HEK293T (cell line): ENCODE measurements at regions not wholly inside any gene's neighbourhood (a gene's known extent, or its start where the extent isn't known, plus 50 kb on each side); places are given as distances from the start of the nearest gene placed in this dataset.

Experiments
- ARNT ChIP-seq: fragments of 450-650 bp; IDR thresholded peaks from 2 replicates; pipeline ENCODE4 v1.6.1; 2017; ENCODE audit warnings: mild to moderate bottlenecking
- BHLHE40 ChIP-seq: fragments of 450-650 bp; IDR thresholded peaks from 2 replicates; pipeline ENCODE4 v1.6.1; 2016; ENCODE audit warnings: mild to moderate bottlenecking, moderate library complexity, borderline replicate concordance
- CTBP1 ChIP-seq: fragments of 450-650 bp; IDR thresholded peaks from 2 replicates; pipeline ENCODE4 v1.6.1; 2016; ENCODE audit warnings: borderline replicate concordance
- ELF4 ChIP-seq: fragments of 450-650 bp; IDR thresholded peaks from 2 replicates; pipeline ENCODE4 v1.6.1; 2017; ENCODE audit warnings: antibody characterized with exemption
- FOXM1 ChIP-seq: fragments of 450-650 bp; IDR thresholded peaks from 2 replicates; pipeline ENCODE4 v1.6.1; 2017; ENCODE audit warnings: mild to moderate bottlenecking, borderline replicate concordance
- HDGF ChIP-seq: fragments of 450-650 bp; IDR thresholded peaks from 2 replicates; pipeline ENCODE4 v1.6.1; 2017; ENCODE audit warnings: antibody characterized with exemption, borderline replicate concordance
- LEF1 ChIP-seq: fragments of 450-650 bp; IDR thresholded peaks from 2 replicates; pipeline ENCODE4 v1.6.1; 2017; ENCODE audit warnings: mild to moderate bottlenecking, borderline replicate concordance
- NFRKB ChIP-seq: fragments of 450-650 bp; IDR thresholded peaks from 2 replicates; pipeline ENCODE4 v1.6.1; 2016; ENCODE audit warnings: mild to moderate bottlenecking, moderate library complexity
- SP1 ChIP-seq: fragments of 450-650 bp; IDR thresholded peaks from 2 replicates; pipeline ENCODE4 v1.6.1; 2017
- TARDBP ChIP-seq: fragments of 450-650 bp; IDR thresholded peaks from 2 replicates; pipeline ENCODE4 v1.6.1; 2016
- ZNF384 ChIP-seq: fragments of 450-650 bp; IDR thresholded peaks from 2 replicates; pipeline ENCODE4 v1.6.1; 2016
- TF ChIP-seq, protein P1 (sequence below): fragments of 450-650 bp; IDR thresholded peaks from 2 replicates; pipeline ENCODE4 v1.6.1; 2016

- TF ChIP-seq HDGF (no peak), BHLHE40 (no peak), FOXM1 (no peak), SP1 (no peak), ELF4 (no peak), TARDBP (no peak), ARNT (no peak), LEF1 (no peak), CTBP1 (no peak), ZNF384 (no peak), NFRKB (no peak)
- TF ChIP-seq, protein P1, sequence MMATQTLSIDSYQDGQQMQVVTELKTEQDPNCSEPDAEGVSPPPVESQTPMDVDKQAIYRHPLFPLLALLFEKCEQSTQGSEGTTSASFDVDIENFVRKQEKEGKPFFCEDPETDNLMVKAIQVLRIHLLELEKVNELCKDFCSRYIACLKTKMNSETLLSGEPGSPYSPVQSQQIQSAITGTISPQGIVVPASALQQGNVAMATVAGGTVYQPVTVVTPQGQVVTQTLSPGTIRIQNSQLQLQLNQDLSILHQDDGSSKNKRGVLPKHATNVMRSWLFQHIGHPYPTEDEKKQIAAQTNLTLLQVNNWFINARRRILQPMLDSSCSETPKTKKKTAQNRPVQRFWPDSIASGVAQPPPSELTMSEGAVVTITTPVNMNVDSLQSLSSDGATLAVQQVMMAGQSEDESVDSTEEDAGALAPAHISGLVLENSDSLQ: no peak
Measured at GRCh38 chr4:3371033-3372001, 70.5 kb upstream of the HGFAC start.
